Peyer's patch (tissue), 4 donors: ENCODE measurements at regions not wholly inside any gene's neighbourhood (a gene's known extent, or its start where the extent isn't known, plus 50 kb on each side); places are given as distances from the start of the nearest gene placed in this dataset.
"Not testable (repeated sequence)": the region's sequence is repeated elsewhere in the genome, so short reads cannot be mapped to it uniquely, and the experiment has no call there.

Experiments
- DNase-seq, 3 donors: peaks; one replicate each; pipeline ENCODE4 v3.0.0-alpha.2; 2017 to 2019
- H3K27ac ChIP-seq, 4 donors: fragments of 200-600 bp; sonication (generic); one replicate each; pipeline ENCODE4 v1.5.1; 2016 to 2019
- H3K27me3 ChIP-seq, 2 donors: fragments of 200-600 bp; sonication (generic); one replicate each; pipeline ENCODE4 v1.5.1; 2019
- H3K36me3 ChIP-seq, 3 donors: fragments of 200-600 bp; sonication (generic); one replicate each; pipeline ENCODE4 v1.5.1; 2016 to 2019
- H3K4me1 ChIP-seq, 4 donors: fragments of 200-600 bp; sonication (generic); one replicate each; pipeline ENCODE4 v1.5.1; 2016 to 2019
- H3K4me3 ChIP-seq, 4 donors: fragments of 200-600 bp; sonication (generic); 1 replicate in 3 of 4; 2 replicates in 1 of 4; pipeline ENCODE4 v1.5.1; 2016 to 2019; ENCODE audit warnings: mild to moderate bottlenecking in 1 of 4
- H3K9me3 ChIP-seq, 4 donors: fragments of 200-600 bp; sonication (generic); one replicate each; pipeline ENCODE4 v1.5.1; 2016 to 2019; ENCODE audit warnings: mild to moderate bottlenecking in 1 of 4
- CTCF ChIP-seq, 6 experiments: fragments of 450-650 bp in 4 of 6; fragments of 200-600 bp in 2 of 6; sonication (generic) in 1 of 6; IDR thresholded peaks; one replicate each; pipeline ENCODE4 v1.5.1; 2017 to 2019; ENCODE audit warnings: antibody characterized with exemption in 6 of 6, mild to moderate bottlenecking in 3 of 6, moderate library complexity in 1 of 6
- POLR2A ChIP-seq, 2 donors: fragments of 450-650 bp; IDR thresholded peaks; one replicate each; pipeline ENCODE4 v1.5.1; 2017; ENCODE audit warnings: antibody characterized with exemption in 2 of 2, mild to moderate bottlenecking in 2 of 2, moderate library complexity in 2 of 2

GRCh38 chr1:213512316-213512715, 461.3 kb downstream of the RPS6KC1 start:
- H3K4me3 ChIP-seq: no peak overlapping the region
- no peak overlapping the region for H3K27ac ChIP-seq
- H3K9me3 ChIP-seq: no peaks in the 10 kb centered on the region
- DNase-seq: no peak
- H3K4me1 ChIP-seq: no peaks in the 10 kb centered on the region
- TF ChIP-seq CTCF (IDR thresholded peaks at IDR 0.05) (no peak), POLR2A (IDR thresholded peaks at IDR 0.05) (no peak)
- no peaks in the 10 kb centered on the region for H3K27me3 ChIP-seq
- no peaks in the 10 kb centered on the region for H3K36me3 ChIP-seq

GRCh38 chr1:213513006-213513405, 462.0 kb downstream of the RPS6KC1 start:
- H3K9me3 ChIP-seq: no peaks in the 10 kb centered on the region
- H3K27ac ChIP-seq: no peak overlapping the region
- no peak for DNase-seq
- TF ChIP-seq CTCF (IDR thresholded peaks at IDR 0.05): no peak
- H3K4me1 ChIP-seq: no peaks in the 10 kb centered on the region
- H3K4me3 ChIP-seq: no peak overlapping the region
- H3K36me3 ChIP-seq: no peaks in the 10 kb centered on the region
- no peaks in the 10 kb centered on the region for H3K27me3 ChIP-seq

GRCh38 chr1:213514408-213515179, 463.6 kb downstream of the RPS6KC1 start:
- DNase-seq: not testable (repeated sequence)

DNA sequence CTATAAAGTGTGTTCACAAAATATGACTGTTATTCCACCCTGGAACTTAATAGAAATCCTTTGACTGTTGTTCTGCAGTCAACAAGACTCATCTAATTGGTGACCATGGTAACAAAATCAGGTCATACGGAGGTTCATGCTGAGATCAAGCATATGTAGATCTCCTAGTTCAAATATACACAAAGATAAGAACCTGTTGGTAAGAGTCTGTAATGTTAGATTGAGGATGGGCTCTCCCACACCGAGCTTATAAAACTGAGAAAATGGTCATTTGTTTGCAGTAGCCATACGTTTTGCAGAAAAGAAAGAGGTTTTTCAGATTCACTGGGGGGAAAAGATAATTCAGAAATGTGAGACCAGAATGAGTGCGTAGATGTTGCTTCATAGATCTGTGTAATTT, 468.1 kb downstream of the RPS6KC1 start:
- H3K9me3 ChIP-seq: no peaks in the 10 kb centered on the region
- no peak for DNase-seq
- H3K36me3 ChIP-seq: no peaks in the 10 kb centered on the region
- no peak overlapping the region for H3K27ac ChIP-seq
- H3K27me3 ChIP-seq: no peaks in the 10 kb centered on the region
- TF ChIP-seq CTCF (IDR thresholded peaks at IDR 0.05): no peak
- no peak for TF ChIP-seq POLR2A (IDR thresholded peaks at IDR 0.05)
- H3K4me1 ChIP-seq: no peaks in the 10 kb centered on the region
- H3K4me3 ChIP-seq: no peak overlapping the region

More at GRCh38 chr1:213514408-213515179, 463.6 kb downstream of the RPS6KC1 start:
- not testable (repeated sequence) for H3K27ac ChIP-seq, H3K27me3 ChIP-seq, H3K4me3 ChIP-seq, H3K4me1 ChIP-seq, H3K36me3 ChIP-seq, H3K9me3 ChIP-seq

DNA sequence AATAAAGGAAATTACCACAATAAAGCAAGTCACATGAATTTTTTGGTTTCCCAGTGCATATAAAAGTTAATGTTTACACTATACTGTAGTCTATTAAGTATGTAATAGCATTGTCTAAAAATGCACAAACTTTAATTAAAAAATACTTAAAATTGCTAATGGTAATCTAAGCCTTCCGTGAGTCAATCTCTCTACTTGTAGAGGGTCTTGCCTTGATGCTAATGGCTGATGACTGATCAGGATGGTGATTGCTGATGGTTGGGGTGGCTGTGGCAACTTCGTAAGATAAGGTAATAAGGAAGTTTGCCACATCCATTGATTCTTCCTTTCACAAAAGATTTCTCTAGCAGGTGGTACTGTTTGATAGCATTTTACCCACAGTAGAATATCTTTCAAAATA, 466.6 kb upstream of the PROX1 start:
- TF ChIP-seq POLR2A (IDR thresholded peaks at IDR 0.05) (no peak), CTCF (IDR thresholded peaks at IDR 0.05) (no peak)
- H3K36me3 ChIP-seq: no peaks in the 10 kb centered on the region
- H3K9me3 ChIP-seq: no peaks in the 10 kb centered on the region
- DNase-seq: no peak
- no peaks in the 10 kb centered on the region for H3K4me1 ChIP-seq
- no peak overlapping the region for H3K4me3 ChIP-seq
- H3K27me3 ChIP-seq: no peaks in the 10 kb centered on the region
- no peak overlapping the region for H3K27ac ChIP-seq

- H3K9me3 ChIP-seq: no peaks in the 10 kb centered on the region
- no peak overlapping the region for H3K27ac ChIP-seq
- no peak for DNase-seq
- H3K4me3 ChIP-seq: no peak overlapping the region
- no peaks in the 10 kb centered on the region for H3K27me3 ChIP-seq
- H3K4me1 ChIP-seq: no peaks in the 10 kb centered on the region
- TF ChIP-seq POLR2A (IDR thresholded peaks at IDR 0.05) (no peak), CTCF (IDR thresholded peaks at IDR 0.05) (no peak)
- H3K36me3 ChIP-seq: no peaks in the 10 kb centered on the region
Observed at GRCh38 chr1:213523781-213524398, 463.9 kb upstream of the PROX1 start.
